HG02970 (cell line): ENCODE measurements at regions not wholly inside any gene's neighbourhood (a gene's known extent, or its start where the extent isn't known, plus 50 kb on each side); places are given as distances from the start of the nearest gene placed in this dataset.

Source experiments
- ATAC-seq: cut with Tn5 transposase; IDR thresholded peaks from one replicate; pipeline ENCODE4 v1.9.1; 2021; ENCODE audit warnings: mild to moderate bottlenecking, moderate library complexity, moderate number of reproducible peaks; ENCODE audit not compliant: unreplicated experiment, low FRiP score

- ATAC-seq: no peak
Observed at GRCh38 chr6:139587469-139587868, 213.0 kb upstream of the CITED2 start.

GRCh38 chr6:139586273-139586672, 211.8 kb upstream of the CITED2 start:
- ATAC-seq: no peak

- no peak for ATAC-seq
Observed at GRCh38 chr6:139584599-139584998, 210.2 kb upstream of the CITED2 start.

DNA sequence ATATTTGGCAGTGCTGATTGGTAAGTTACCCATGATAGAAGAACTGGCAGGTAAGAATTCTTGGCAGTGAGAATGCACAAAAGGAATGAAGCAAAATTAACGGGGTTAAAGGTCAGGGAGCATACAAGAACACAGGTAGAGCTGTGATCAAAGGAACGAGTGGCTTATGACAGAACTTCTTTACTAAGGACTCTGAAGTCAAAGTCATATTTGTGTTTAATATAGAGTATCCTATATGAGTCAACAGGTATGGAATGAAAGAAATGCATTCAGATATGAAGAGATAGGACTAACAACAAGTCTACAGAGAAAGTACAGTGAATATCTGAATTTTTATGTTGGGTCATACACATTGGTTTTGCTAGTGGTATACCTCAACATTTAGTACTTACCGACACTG, 209.0 kb upstream of the CITED2 start:
- no peak for ATAC-seq

DNA sequence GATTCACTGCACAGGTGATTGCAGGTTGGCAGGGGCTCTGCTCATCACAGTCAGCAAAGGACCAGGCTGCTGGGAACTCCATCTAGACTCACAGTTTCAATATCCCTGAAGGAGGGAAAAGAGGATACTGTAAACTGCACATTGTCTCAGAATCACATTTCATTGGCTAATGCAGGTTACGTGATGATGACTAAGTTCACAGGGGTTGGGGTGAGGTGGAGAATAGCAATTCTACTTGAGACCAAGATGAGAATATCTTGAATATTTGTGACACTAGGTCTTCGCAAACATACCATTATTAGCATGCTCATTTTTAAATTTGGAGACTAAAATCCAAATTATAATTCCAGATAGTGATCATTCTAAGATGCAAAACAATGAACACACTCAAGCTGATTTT, 208.5 kb upstream of the CITED2 start:
- no peak for ATAC-seq

GRCh38 chr6:139581485-139581865, 207.0 kb upstream of the CITED2 start:
- no peak for ATAC-seq

DNA sequence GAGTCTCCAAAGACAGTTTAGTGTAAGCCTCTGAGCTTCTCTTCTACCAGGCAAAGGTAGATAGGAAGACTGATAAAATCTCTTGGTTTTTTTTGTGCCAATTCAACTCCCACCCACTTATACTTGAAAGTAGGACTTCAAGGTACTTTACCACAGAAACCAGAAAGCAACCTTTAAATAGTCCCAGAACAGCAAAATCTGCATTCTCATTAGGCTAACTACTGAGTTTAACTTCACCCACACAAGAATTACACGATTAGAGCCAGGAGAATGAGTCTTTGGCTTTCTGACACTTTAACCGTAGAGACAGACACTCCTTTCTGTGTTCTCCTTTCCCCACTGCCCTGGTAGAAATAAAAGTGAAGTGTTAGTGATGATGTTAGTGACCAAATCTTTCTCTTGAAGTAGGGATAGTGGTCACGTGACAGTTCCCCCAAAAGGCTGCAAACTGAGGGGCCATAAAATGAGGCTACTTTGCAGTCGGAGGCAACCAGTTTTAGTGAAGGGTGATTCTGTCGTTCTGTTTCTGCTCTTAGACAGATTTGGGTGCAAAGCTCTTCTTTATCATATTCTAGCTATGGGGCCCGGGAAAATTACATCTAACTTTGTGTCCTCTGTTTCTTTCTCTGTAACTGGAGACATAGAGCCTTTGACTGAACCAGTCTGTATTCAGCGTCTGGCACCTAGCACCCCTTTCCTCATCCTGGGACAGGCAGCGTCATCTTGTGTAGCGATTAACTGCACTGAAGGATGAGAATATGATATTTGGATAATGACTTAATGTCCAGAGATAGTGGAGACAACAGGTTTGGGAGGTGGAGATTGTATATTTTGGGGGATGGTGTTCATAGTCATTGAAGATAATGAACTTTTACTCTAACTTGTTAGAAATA, 206.4 kb upstream of the CITED2 start:
- no peak for ATAC-seq

GRCh38 chr6:139577763-139578604, 203.5 kb upstream of the CITED2 start:
- no peak for ATAC-seq

DNA sequence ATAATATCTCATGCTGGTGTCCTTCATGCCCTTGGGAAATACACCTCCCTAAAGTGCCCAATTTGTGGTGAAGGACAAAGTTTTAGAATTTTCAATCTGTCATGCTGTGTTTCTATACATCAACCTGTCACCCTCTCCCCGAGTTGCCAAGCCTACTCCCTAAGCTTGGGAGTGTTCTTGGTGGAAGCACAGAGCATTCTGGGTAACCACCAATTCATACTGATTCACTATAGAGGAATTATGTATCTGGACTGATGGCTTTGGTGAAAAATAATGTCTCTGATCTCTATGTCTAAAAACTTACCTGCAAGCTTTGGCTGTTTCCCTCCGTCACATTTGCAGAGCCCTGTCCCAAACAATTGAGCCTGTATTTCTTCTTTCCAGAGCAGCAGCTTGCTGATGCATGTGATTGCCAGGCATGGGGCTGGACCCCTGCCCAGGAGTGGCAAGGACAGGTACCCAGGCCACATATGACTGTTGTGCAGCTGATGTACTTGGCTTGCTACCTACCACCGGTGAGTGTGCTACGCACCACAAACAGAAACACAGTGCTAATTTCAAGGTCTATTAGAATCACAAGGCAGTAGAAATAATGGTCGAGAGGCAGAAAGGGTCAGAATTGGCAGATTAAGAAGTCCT, 202.8 kb upstream of the CITED2 start:
- no peak for ATAC-seq

DNA sequence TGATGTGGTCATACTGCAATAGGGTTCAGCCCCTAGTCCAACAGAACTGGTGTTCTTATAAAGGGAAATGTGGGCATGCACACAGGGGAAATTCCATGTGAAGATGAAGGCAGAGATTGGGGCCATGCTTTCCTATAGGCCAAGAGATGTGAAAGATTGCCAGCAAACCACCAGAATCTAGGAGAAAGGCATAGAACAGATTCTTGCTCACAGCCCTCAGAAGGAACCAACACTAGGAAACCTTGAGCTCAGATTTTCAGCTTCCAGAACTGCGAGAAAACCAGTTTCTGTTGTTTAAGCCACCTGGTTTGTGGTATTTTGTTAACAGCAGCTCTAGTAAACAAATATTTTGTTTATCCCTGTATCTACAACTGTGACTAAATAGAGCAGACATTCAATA, 197.6 kb upstream of the CITED2 start:
- ATAC-seq: no peak

DNA sequence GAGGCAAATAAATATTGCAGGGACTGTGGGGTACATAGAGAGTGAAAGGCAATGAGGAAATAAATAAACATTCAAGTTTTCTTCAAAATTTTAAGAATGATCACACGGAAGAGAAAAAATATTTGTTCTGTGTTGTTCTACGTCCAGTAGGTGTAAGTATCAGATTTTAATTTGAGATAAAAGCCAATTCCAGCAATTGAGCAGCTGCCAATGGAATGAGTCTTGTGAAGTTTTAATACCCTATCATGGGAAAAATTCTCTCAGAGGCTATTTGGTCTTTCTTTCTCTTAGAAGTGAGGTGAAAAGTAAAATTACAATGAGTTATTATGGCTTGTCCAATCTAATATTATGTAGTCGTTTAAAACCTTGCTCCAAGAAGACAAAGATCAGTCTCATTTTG, 195.7 kb upstream of the CITED2 start:
- no peak for ATAC-seq

DNA sequence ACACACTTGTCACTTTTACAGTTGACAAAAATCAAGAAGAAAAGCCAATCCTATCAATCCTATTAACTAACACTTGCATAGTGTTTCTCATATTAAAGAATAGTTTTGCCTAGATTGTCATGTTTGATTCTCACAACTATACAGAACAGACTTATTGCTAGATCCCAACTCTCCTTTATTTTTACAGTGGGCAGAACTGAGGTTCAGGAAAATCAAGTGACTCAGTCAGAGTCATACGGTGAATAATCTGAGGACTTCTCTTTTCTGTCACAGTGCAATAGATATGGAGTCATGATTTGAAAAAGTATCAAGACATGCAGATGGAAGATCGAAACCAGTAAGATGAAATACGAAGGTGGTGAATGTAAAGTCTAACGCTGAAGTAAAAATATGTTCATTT, 195.1 kb upstream of the CITED2 start:
- no peak for ATAC-seq

- no peak for ATAC-seq
Observed at GRCh38 chr6:139568956-139569538, 194.6 kb upstream of the CITED2 start.

- ATAC-seq: no peak
Observed at GRCh38 chr6:139568151-139568955, 193.9 kb upstream of the CITED2 start.

GRCh38 chr6:139567095-139567494, 192.6 kb upstream of the CITED2 start:
- no peak for ATAC-seq

DNA sequence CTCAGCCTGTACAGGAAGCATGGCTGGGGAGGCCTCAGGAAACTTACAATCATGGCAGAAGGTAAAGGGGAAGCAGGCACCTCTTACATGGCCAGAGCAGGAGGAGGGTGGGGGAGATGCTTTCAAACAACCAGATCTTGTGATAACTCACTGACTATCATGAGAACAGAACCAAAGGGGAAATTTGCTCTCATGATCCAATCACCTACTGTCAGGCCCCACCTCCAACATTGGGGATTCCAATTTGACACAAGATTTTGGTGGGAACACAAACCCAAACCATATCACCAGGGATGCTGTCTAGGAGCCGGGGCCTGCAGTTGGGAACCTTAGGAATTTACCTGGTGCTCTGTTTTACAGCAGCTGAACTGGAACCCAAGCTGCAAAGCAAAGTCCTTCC, 191.1 kb upstream of the CITED2 start:
- ATAC-seq: no peak

DNA sequence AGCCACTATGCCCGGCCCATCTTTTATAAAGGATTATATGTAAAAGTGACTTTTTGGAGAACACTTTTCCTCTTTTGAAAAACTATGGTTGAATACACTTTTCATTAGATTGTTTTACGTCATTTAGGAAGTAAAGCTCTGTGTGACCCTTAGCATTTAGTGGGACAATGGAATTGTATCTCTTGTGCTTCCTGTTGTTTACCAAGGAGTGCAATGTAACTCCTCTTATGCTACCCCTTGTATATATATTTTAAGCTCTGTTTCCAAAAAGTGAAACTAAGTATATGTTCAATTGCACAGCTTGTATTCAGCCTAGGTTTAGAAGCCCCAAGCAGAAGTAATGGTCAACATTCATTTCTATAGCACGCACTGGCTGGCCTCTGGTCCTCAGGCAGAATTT, 183.1 kb upstream of the CITED2 start:
- no peak for ATAC-seq

- ATAC-seq: no peak
Observed at GRCh38 chr6:139556532-139556931, 182.1 kb upstream of the CITED2 start.

DNA sequence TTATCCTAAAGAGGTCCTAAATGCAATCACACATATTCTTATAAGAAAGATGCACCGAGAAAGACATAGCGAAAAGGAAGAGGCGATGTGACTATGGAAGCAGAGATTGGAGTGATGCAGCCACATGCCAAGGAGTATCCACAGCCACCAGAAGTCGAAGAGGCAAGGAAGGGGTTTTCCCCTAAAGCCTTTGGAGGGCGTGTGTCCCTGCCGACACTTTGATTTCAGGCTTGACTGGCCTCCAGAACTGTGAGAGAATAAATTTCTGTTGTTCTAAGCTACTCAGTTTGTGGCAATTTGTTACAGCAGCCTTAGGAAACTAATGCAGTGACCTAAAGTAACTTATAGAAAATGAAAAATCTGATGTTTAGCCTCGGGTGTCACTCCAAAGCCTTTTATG, 179.5 kb upstream of the CITED2 start:
- no peak for ATAC-seq

GRCh38 chr6:139551376-139551775, 176.9 kb upstream of the CITED2 start:
- ATAC-seq: no peak
